Activated CD4-positive, alpha-beta T cell treated with anti-CD3 and anti-CD28 coated beads for 4 hours (primary cell): ENCODE measurements at regions not wholly inside any gene's neighbourhood (a gene's known extent, or its start where the extent isn't known, plus 50 kb on each side); places are given as distances from the start of the nearest gene placed in this dataset.
"Not testable (repeated sequence)": the region's sequence is repeated elsewhere in the genome, so short reads cannot be mapped to it uniquely, and the experiment has no call there.

Experiments
- DNase-seq, 2 donors: peaks; one replicate each; pipeline ENCODE4 v3.0.0-alpha.2; 2020

- no peak for DNase-seq
Observed at GRCh38 chr3:16770021-16770420, 114.7 kb upstream of the PLCL2 start.

DNA sequence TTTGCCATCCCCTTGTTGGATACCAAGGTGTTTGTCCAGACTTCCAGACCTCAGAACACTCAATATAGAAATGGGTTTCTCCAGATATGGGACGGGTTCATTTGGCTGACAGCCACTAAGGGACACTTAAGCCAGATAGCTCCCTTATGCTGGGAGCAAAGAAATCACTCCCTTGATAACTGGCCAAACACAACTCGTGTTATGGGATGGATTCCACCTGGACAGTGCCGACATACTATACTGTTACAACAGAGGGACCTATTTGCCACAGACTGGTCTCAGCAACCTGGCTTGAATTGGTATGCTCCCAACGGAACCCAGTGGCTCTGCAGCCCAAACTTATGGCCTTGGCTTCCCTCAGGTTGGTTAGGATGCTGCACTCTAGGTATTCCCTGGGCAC is 114.0 kb upstream of the PLCL2 start:
- DNase-seq = no peak

DNA sequence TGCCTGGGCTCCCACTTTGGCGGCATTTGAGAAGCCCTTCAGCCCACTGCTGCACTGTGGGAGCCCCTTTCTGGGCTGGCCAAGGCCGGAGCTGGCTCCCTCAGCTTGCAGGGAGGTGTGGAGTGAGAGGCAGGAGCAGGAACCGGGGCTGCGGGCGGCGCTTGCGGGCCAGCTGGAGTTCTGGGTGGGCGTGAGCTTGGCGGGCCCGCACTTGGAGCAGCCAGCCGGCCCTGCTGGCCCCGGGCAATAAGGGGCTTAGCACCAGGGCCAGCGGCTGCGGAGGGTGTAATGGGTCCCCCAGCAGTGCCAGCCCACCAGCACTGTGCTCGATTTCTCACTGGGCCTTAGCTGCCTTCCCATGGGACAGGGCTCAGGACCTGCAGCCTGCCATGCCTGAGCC is 111.2 kb upstream of the PLCL2 start:
- not testable (repeated sequence) for DNase-seq

DNA sequence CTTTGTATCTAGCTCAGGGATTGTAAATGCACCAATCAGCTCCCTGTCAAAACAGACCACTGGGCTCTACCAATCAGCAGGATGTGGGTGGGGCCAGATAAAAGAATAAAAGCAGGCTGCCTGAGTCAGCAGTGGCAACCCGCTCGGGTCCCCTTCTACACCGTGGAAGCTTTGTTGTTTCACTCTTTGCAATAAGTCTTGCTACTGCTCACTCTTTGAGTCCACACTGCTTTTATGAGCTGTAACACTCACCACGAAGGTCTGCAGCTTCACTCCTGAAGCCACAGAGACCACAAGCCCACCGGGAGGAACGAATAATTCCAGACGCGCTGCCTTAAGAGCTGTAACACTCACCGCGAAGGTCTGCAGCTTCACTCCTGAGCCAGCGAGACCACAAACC is 110.2 kb upstream of the PLCL2 start:
- DNase-seq = not testable (repeated sequence)

DNA sequence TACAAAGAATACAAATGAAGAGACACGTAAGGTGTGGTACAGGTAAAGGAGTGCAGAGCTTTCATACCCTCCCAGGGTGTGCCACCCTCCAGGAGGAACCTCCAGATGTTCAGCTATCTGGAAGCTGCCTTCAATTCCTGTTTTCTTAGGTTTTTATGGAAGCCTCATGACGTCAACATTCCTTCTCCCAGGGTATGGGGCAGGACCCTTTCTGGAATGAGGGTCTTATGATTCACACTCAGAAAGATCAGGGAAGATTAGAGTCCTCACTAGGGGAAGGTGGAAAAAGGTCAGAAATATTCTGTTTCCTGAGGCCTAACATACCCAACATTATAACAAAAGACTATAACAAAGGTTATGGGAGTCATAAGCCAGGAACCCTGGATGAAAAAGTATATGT is 99.8 kb upstream of the PLCL2 start:
- DNase-seq = no peak

GRCh38 chr3:16785465-16785864 is 99.3 kb upstream of the PLCL2 start:
- DNase-seq = no peak

- DNase-seq = no peak
Observed at GRCh38 chr3:16788440-16789056, 96.2 kb upstream of the PLCL2 start.

- DNase-seq = no peak
Observed at GRCh38 chr3:16789344-16790120, 95.2 kb upstream of the PLCL2 start.

- DNase-seq = no peak
Observed at GRCh38 chr3:16790432-16791400, 94.0 kb upstream of the PLCL2 start.

DNA sequence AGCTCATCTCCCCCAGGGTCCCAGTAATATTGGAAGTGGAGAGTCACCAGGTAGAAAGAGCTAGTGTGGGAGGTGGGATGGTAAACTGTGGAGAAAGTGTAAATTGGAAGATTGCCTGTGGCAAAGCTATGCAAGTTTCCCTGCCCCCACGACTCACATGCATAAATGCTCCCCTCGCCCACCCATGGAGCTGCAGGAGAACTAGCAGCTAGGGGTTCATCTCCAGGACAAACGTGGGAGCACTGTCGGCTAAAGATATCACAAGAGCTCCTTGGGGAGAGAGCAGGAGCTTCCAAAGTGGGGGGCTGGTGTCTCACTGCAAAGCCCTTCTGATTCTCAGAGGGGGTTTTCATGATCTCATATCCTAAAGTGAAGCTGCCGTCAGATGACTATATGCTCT is 91.4 kb upstream of the PLCL2 start:
- DNase-seq = no peak

DNA sequence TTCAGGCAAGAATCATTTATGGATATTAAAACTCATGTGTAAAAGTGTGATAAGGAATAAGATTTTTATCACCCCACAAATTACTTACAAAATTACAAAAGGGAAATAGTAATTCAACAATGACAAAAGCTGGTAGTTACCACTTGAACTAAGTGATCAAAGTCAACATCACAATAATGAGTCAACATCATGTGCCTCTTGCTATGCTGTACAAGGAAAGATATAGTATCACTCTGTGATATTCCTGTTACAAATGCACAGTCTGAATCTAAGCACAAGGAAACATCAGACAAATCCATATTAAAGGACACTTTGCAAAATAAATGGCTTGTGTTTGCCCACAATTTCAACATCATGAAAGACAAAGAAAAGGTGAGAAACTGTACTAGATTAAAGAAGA is 90.5 kb upstream of the PLCL2 start:
- no peak for DNase-seq

GRCh38 chr3:16795581-16795980 is 89.2 kb upstream of the PLCL2 start:
- DNase-seq = no peak

DNA sequence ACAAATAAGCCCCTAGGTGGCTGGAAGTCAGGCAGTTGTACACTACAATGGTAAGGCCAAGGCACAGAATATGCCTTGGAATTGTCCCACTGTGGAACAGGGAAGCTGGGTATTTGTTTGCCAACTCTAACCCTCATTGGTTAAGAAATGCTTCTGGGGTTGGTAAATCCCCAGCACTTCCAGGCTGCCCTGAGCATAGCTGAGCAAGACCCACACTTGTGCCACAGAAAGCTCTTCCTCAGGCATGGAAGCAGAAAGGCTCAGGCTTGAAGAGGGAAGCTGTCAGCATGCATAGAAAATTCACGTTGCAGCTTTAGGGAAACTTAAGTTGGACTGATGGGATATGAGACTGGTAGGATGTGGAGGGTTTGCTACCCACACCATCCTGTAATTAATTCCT is 86.9 kb upstream of the PLCL2 start:
- no peak for DNase-seq

GRCh38 chr3:16798738-16799137 is 86.0 kb upstream of the PLCL2 start:
- DNase-seq = no peak

DNA sequence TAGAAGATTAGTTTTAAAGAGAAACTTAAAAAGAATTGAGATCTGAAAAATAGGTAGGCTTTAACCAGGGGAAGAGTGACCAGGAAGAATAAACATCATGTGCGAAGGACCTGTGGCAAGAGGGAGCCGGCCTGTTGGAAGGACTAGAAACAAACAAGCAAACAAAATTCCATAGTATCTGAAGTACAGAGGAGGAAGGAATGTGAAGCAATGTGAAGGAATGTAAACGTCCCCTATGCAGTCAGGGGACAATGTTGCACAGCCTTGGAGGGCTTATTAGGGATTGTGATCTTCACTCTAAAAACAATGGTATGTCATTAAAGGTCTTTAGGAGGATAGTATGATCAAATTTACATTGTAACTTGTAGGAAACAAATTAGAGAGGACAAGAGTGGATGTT is 84.4 kb upstream of the PLCL2 start:
- no peak for DNase-seq

- no peak for DNase-seq
Observed at GRCh38 chr3:16801223-16801622, 83.5 kb upstream of the PLCL2 start.

GRCh38 chr3:16801698-16802097 is 83.1 kb upstream of the PLCL2 start:
- DNase-seq = peak in 1 of 2 donors; percentile 10

DNA sequence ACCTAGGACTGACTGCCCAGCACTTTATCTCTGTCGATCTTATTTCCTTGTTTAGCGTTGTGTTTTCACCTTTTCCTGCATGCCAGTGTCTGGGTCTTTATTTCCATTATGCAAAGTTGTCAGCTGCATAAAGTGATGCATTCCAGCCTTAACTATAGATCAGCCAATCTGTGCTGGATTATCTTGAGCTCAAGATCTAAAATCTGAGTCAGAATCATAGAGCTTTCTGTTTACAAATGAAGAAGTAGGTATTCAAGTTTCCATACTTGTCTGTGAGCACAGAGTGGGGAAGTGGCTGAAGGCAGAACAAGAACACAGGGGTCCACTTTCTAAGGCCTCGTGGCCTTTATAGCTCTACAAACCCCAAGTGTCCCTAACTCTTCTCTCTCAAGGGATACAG is 82.4 kb upstream of the PLCL2 start:
- no peak for DNase-seq

DNA sequence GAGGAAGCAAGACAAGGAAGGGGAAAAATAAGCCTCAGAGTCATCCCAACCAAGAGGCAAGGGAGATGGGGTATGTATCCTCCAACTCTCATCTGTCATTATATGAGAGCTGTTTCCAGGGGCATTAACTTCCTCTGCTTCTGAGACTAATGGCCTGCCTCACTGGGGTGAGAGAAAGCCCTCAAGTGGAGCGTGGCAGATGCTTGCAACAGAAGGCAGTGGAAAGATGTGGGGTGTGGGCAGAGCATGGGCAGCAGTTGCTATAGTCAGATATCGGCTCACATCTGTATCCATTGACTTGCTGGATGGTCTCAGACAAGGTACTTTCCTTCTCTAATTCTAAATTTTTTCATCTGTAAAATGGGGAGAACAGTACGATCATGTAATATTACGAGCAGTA is 81.7 kb upstream of the PLCL2 start:
- no peak for DNase-seq

GRCh38 chr3:16807391-16807790 is 77.4 kb upstream of the PLCL2 start:
- DNase-seq = no peak

DNA sequence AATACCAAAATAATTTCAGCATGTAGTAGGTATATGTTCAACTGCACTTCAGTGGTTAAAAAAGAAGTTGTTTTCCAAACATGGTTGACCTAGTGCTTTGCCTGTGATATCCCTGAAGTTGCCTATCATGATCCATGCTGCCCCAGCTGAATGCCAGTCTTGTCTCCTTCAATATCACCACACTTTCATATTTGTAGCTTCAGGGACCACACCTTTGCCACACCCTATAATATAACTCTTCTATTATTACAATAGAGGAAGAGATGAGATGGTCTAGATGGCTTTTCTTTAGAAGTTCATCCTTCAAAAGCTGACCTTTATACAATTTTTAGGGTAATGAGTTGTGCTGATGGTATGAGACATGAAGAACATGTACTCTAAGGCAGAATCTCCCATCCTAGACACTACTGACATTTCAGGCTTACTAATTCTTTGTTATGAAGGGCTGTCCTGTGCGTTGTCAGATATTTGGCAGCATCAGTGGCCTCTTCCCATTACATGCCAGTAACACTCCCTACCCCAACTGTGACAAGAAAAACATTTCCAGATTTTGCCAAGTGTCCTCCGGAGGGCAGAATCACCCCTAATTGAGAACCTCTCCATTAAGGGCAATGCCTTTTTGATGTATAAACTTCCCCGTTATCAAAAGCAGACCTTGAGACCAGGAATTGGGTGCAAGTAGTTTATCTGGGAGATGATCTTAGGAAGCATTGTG is 76.2 kb upstream of the PLCL2 start:
- DNase-seq = no peak

DNA sequence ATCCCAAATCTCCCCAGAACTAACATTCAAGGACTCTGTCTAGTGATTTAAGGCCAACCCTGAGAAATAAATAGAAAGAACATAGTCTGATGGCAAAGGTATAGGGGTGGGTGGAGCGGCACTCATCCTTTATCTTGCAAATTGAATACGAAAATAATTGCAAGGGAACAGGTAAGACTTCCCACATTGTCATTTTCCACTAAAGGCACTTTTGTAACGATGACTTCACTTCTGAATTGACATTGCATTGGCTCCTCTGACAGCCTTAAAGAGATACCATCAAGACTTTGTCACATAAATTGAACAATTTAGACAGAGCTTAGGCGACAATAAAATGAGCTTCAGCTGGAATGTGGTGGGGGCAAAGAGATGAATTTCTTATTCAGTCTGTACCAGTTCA is 75.3 kb upstream of the PLCL2 start:
- no peak for DNase-seq

GRCh38 chr3:16809993-16810392 is 74.8 kb upstream of the PLCL2 start:
- no peak for DNase-seq
